SK-N-SH (cell line): ENCODE measurements at regions not wholly inside any gene's neighbourhood (a gene's known extent, or its start where the extent isn't known, plus 50 kb on each side); places are given as distances from the start of the nearest gene placed in this dataset.

Experiments used
- CTCF ChIA-PET: fragments of 300-600, 350-600 bp; formaldehyde crosslinking; extraction: SDS; loops from one replicate; lab custom pipeline; 2021; lab: Yijun Ruan, JAX
- POLR2A ChIA-PET: fragments of 350-600 bp; sonication (Branson Sonifier 250); formaldehyde crosslinking; extraction: SDS; loops from one replicate; lab custom pipeline; 2020; ENCODE audit warnings: antibody characterized with exemption, inconsistent platforms; lab: Yijun Ruan, JAX
- DNase-seq: peaks from one replicate; pipeline ENCODE4 v3.0.0; 2012
- H2AFZ ChIP-seq: fragments of 200-600 bp; sonication (generic); 2 replicates; pipeline ENCODE4 v1.8.1; 2016; ENCODE audit warnings: antibody characterized with exemption, mild to moderate bottlenecking, low read depth
- H3F3A ChIP-seq: fragments of 200-600 bp; sonication (generic); replicated peaks from 2 replicates; pipeline ENCODE3; 2016; ENCODE audit warnings: antibody characterized with exemption, mild to moderate bottlenecking; ENCODE audit not compliant: insufficient read depth
- H3K27ac ChIP-seq, 2 experiments: fragments of 200-500 bp in 1 of 2; fragments of 200-600 bp in 1 of 2; sonication (Bioruptor generic) in 1 of 2; sonication (generic), shearing (Covaris generic) in 1 of 2; 2 replicates each; pipeline versions ENCODE4 v1.5.1 to v1.6.1; 2014 to 2016; ENCODE audit warnings: low read depth in 2 of 2, inconsistent platforms in 1 of 2, low read length in 1 of 2, mild to moderate bottlenecking in 1 of 2, mixed read lengths in 1 of 2
- H3K27me3 ChIP-seq: fragments of 200-600 bp; sonication (generic), shearing (Covaris generic); 2 replicates; pipeline ENCODE4 v1.6.1; 2016; ENCODE audit warnings: mixed run types; ENCODE audit not compliant: insufficient read depth
- H3K36me3 ChIP-seq, 2 experiments: fragments of 200-500 bp in 1 of 2; fragments of 200-600 bp in 1 of 2; sonication (Bioruptor generic) in 1 of 2; sonication (generic) in 1 of 2; replicated peaks in 1 of 2; 2 replicates each; pipeline versions ENCODE3 to v1.5.1; 2014 to 2016; ENCODE audit warnings: low read length in 1 of 2, mild to moderate bottlenecking in 1 of 2; ENCODE audit not compliant: insufficient read depth in 2 of 2, control insufficient read depth in 1 of 2
- H3K4me1 ChIP-seq, 2 experiments: fragments of 200-500 bp in 1 of 2; fragments of 200-600 bp in 1 of 2; sonication (Bioruptor generic) in 1 of 2; sonication (generic), shearing (Covaris generic) in 1 of 2; 2 replicates each; pipeline versions ENCODE4 v1.5.1 to v1.6.1; 2014 to 2016; ENCODE audit warnings: low read depth in 1 of 2, low read length in 1 of 2, mixed run types in 1 of 2; ENCODE audit not compliant: insufficient read depth in 2 of 2, control insufficient read depth in 1 of 2
- H3K4me2 ChIP-seq: fragments of 200-600 bp; sonication (generic), shearing (Covaris generic); 2 replicates; pipeline ENCODE4 v1.6.1; 2017; ENCODE audit warnings: mixed run types
- H3K4me3 ChIP-seq, 2 experiments: fragments of 200-500 bp in 1 of 2; fragments of 200-600 bp in 1 of 2; sonication (Bioruptor generic) in 1 of 2; sonication (generic), shearing (Covaris generic) in 1 of 2; 2 replicates each; pipeline versions ENCODE4 v1.5.1 to v1.8.1; 2014 to 2016; ENCODE audit warnings: low read depth in 2 of 2, inconsistent platforms in 1 of 2, low read length in 1 of 2, mild to moderate bottlenecking in 1 of 2, mixed read lengths in 1 of 2, moderate library complexity in 1 of 2
- H3K79me2 ChIP-seq: fragments of 200-600 bp; sonication (generic); 2 replicates; pipeline ENCODE4 v1.8.1; 2017; ENCODE audit warnings: mild to moderate bottlenecking; ENCODE audit not compliant: insufficient read depth
- H3K9ac ChIP-seq: fragments of 200-600 bp; sonication (generic); 2 replicates; pipeline ENCODE4 v1.6.1; 2017; ENCODE audit warnings: mixed run types
- H3K9me2 ChIP-seq: fragments of 200-600 bp; sonication (generic); 2 replicates; pipeline ENCODE4 v1.6.1; 2017; ENCODE audit warnings: mixed run types
- H3K9me3 ChIP-seq: fragments of 200-600 bp; sonication (generic); 2 replicates; pipeline ENCODE4 v1.6.1; 2017; ENCODE audit warnings: mixed run types, mild to moderate bottlenecking, moderate library complexity
- H4K20me1 ChIP-seq: fragments of 200-600 bp; sonication (generic); 2 replicates; pipeline ENCODE4 v1.6.1; 2017; ENCODE audit warnings: mild to moderate bottlenecking, mixed run types; ENCODE audit not compliant: insufficient read depth
- CHD2 ChIP-seq: fragments of 150-350 bp; IDR thresholded peaks from 2 replicates; pipeline ENCODE4 v1.6.1; 2018; ENCODE audit warnings: low read length; ENCODE audit not compliant: partially characterized antibody
- EP300 ChIP-seq, 2 experiments: IDR thresholded peaks; 2 replicates each; pipeline versions ENCODE4 v1.4.0 to v1.6.1; 2012; ENCODE audit warnings: borderline replicate concordance in 1 of 2, low read depth in 1 of 2, low read length in 1 of 2
- GABPA ChIP-seq: IDR thresholded peaks from 2 replicates; pipeline ENCODE4 v1.4.0; 2012; ENCODE audit warnings: low read depth, mild to moderate bottlenecking
- GATA2 ChIP-seq: sonication (generic); formaldehyde crosslinking; IDR thresholded peaks from 2 replicates; pipeline ENCODE4 v1.5.0; 2020; ENCODE audit warnings: mild to moderate bottlenecking, missing genetic modification reagents
- IRF3 ChIP-seq: fragments of 150-350 bp; IDR thresholded peaks from 2 replicates; pipeline ENCODE4 v1.6.1; 2016; ENCODE audit warnings: mild to moderate bottlenecking, low read depth, low read length
- MEF2A ChIP-seq: IDR thresholded peaks from 2 replicates; pipeline ENCODE4 v1.4.0; 2012; ENCODE audit warnings: low read depth, borderline replicate concordance
- MXI1 ChIP-seq: IDR thresholded peaks from 2 replicates; pipeline ENCODE4 v1.6.1; 2012; ENCODE audit warnings: mild to moderate bottlenecking, low read depth, low read length, improper control_type of control experiment
- NFIC ChIP-seq: IDR thresholded peaks from 2 replicates; pipeline ENCODE4 v1.4.0; 2012; ENCODE audit warnings: borderline replicate concordance
- NRF1 ChIP-seq: IDR thresholded peaks from 2 replicates; pipeline ENCODE4 v1.6.1; 2012; ENCODE audit warnings: low read depth, mild to moderate bottlenecking, low read length
- POLR2AphosphoS5 ChIP-seq: IDR thresholded peaks from 2 replicates; pipeline ENCODE4 v1.6.1; 2012; ENCODE audit warnings: low read depth, low read length
- RAD21 ChIP-seq: IDR thresholded peaks from 2 replicates; pipeline ENCODE4 v1.6.1; 2012; ENCODE audit warnings: mild to moderate bottlenecking, low read length
- RCOR1 ChIP-seq: fragments of 150-350 bp; IDR thresholded peaks from 2 replicates; pipeline ENCODE4 v1.6.1; 2017; ENCODE audit warnings: antibody characterized with exemption, low read length
- RFX5 ChIP-seq: IDR thresholded peaks from 2 replicates; pipeline ENCODE4 v1.6.1; 2012; ENCODE audit warnings: mild to moderate bottlenecking, improper control_type of control experiment, low read length
- RXRA ChIP-seq: IDR thresholded peaks from 2 replicates; pipeline ENCODE4 v1.4.0; 2012; ENCODE audit warnings: low read depth, mild to moderate bottlenecking, borderline replicate concordance
- SMC3 ChIP-seq: IDR thresholded peaks from 2 replicates; pipeline ENCODE4 v1.6.1; 2012; ENCODE audit warnings: low read depth, low read length, improper control_type of control experiment
- TEAD4 ChIP-seq: IDR thresholded peaks from 2 replicates; pipeline ENCODE4 v1.4.0; 2012; ENCODE audit warnings: mild to moderate bottlenecking, borderline replicate concordance; ENCODE audit not compliant: insufficient read depth
- ZBTB33 ChIP-seq: IDR thresholded peaks from 2 replicates; pipeline ENCODE4 v1.4.0; 2012; ENCODE audit warnings: low read depth, borderline replicate concordance
- whole genome bisulfite sequencing: methylation state at CpG from one replicate; pipeline ENCODE4 v1.1.6; 2017; ENCODE audit warnings: low lambda C conversion rate; 5-methylcytosine and 5-hydroxymethylcytosine counted together
- TF ChIP-seq, protein P1 (sequence below): fragments of 150-350 bp; IDR thresholded peaks from 2 replicates; pipeline ENCODE4 v1.6.1; 2017; ENCODE audit warnings: antibody characterized with exemption, low read length, low read depth, borderline replicate concordance
- TF ChIP-seq, protein P2 (sequence below): IDR thresholded peaks from 2 replicates; pipeline ENCODE4; 2012
- TF ChIP-seq, protein P3 (sequence below): IDR thresholded peaks from 2 replicates; pipeline ENCODE4 v1.4.0; 2012; ENCODE audit warnings: low read depth

- Histone ChIP-seq H3K79me2 (no peaks in the 10 kb centered on the region), H4K20me1 (no peaks in the 10 kb centered on the region), H3K27me3 (no peaks in the 10 kb centered on the region), H2AFZ (no peak overlapping the region), H3K4me1 (peaks cover 0 to 6% of the 10 kb centered on the region in 2 experiments; a peak in 1 of 4 replicates), H3K27ac (no peak overlapping the region), H3K9me2 (no peaks in the 10 kb centered on the region), H3K4me3 (no peak overlapping the region), H3K4me2 (no peak overlapping the region), H3K9me3 (no peaks in the 10 kb centered on the region; the same call in 1 of the 2 replicates), H3K9ac (no peak overlapping the region), H3K36me3 (no peaks in the 10 kb centered on the region), H3F3A (no peaks in the 10 kb centered on the region)
- ChIA-PET CTCF (interaction anchor here (1.0 to 1.4 kb wide), 2 partner anchors 10 to 517 kb away, joined by 3 to 7 read pairs; no protein-coding TSS in a partner anchor), POLR2A (no interaction called here)
- TF ChIP-seq GATA2 (CRISPR knock-in tag) (no peak), GABPA (no peak), MXI1 (no peak), IRF3 (no peak), RCOR1 (no peak), SMC3 (no peak), POLR2AphosphoS5 (no peak), RFX5 (no peak), MEF2A (no peak), ZBTB33 (no peak), RXRA (no peak), NFIC (no peak), CHD2 (no peak), EP300 (IDR thresholded peaks at IDR 0.05; ENCODE audit: borderline replicate concordance in 1 of 2, low read depth in 1 of 2, low read length in 1 of 2) (no peak), RAD21 (no peak), NRF1 (no peak), TEAD4 (no peak)
- TF ChIP-seq, protein P1, sequence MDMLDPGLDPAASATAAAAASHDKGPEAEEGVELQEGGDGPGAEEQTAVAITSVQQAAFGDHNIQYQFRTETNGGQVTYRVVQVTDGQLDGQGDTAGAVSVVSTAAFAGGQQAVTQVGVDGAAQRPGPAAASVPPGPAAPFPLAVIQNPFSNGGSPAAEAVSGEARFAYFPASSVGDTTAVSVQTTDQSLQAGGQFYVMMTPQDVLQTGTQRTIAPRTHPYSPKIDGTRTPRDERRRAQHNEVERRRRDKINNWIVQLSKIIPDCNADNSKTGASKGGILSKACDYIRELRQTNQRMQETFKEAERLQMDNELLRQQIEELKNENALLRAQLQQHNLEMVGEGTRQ: no peak
- TF ChIP-seq, protein P2, sequence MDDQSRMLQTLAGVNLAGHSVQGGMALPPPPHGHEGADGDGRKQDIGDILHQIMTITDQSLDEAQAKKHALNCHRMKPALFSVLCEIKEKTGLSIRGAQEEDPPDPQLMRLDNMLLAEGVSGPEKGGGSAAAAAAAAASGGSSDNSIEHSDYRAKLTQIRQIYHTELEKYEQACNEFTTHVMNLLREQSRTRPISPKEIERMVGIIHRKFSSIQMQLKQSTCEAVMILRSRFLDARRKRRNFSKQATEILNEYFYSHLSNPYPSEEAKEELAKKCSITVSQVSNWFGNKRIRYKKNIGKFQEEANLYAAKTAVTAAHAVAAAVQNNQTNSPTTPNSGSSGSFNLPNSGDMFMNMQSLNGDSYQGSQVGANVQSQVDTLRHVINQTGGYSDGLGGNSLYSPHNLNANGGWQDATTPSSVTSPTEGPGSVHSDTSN: no peak
- TF ChIP-seq, protein P3, sequence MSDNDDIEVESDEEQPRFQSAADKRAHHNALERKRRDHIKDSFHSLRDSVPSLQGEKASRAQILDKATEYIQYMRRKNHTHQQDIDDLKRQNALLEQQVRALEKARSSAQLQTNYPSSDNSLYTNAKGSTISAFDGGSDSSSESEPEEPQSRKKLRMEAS: no peak
- DNase-seq: no peak
- WGBS: 22% methylated on average over 4 of the region's 4 CpGs
Measured at GRCh38 chr11:37264783-37265182, 666.7 kb upstream of the RAG2 start.
